GM21619 (cell line): ENCODE measurements at regions not wholly inside any gene's neighbourhood (a gene's known extent, or its start where the extent isn't known, plus 50 kb on each side); places are given as distances from the start of the nearest gene placed in this dataset.

Experiments used
- ATAC-seq: cut with Tn5 transposase; IDR thresholded peaks from one replicate; pipeline ENCODE4 v1.9.1; 2021; ENCODE audit not compliant: unreplicated experiment

DNA sequence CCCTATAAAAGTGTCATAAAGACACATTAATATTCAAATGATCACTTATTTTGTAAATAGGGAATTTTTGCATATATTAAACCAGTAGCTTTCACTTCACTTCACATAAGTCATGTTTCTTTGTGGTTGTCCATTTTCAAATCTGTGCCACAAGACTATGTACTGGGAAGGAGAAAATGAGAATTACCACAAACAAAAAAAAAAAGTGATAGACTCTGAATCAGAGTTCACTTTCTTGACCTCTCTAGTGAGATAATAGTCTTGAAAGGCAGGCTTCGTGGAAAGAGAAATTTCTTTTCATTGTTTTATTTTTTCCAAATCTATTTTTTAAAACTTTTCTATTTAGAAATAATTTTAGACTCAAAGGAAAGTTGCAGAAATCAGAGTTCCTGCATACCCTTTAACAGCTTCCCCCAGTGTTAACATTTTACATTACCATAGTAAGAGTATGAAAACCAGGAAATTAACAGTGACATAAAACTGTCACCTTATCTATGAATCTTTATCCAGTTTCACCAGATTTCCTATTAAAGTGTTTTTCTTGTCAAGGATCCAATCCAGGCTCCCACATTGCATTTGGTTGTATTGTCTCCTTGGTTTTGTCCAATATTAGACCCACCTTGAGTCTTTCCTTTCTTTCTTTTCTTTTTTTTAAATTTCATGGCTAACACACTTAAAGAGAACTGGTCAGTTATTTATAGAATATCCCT is 215.4 kb upstream of the PGRMC2 start:
- no peak for ATAC-seq

DNA sequence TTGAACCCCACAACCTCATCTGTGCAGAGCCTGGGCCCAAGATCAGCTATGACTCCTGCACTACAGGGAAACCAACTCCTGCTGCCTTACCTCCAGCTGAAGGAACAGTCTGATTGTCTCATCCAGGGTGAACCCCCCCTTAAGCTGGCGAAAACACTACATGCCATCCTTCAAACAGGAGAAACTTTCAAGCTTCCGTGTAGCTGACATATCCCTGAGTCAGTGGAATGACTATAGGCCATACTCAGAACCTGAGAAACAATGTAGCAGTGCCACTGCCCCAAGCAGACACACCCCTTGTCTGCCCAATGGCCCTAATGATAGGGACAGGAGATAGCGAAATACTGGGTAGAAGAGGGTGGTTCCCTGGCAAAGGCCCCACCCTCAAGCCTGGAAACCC is 213.6 kb upstream of the PGRMC2 start:
- no peak for ATAC-seq

DNA sequence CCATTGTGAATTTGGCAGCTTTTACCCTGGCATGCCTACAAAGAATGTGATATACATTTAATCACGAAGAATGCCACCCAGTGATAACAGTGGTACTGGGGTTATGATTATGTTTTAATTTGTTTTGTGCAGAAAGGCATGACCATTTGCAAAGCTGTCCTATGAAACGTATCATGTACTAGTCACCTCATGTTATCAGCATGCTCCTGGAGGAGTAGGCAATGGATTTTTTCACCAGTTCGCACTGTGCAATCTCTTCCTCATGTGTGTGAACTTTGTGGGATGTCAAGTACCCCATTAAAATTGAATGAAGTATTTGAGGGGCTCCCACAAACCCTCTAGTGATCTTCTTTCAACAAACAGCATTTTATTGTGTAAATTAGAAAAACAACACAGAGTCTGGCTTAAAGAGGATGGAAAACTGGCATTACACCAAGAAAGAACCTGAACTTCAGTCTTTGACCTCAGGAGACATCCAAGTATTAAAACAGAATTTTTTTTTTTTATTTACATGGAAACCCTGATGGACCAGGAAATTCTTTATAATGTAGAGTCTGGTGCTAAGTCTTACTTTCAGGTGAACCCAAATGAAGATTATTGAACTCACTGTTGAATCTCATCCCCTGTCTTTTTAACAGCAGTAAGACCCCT is 200.6 kb upstream of the PGRMC2 start:
- no peak for ATAC-seq

DNA sequence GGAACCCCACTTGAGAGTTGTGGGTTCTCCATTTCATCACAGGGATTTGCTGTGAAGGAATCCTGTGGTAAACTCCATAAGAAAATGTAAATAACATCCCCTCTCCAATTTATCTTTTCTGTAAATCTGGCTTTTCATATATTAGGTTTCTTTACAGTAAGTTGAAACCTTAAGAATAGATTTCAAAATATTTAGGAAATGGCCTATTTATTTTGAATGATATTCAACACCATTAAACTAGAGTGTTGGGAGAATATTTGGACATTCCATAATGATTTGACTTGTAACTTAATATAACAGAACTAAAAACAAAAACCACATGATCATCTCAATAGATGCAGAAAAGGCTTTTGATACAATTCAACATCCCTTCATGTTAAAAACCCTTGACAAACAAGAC is 197.3 kb upstream of the PGRMC2 start:
- ATAC-seq: no peak

DNA sequence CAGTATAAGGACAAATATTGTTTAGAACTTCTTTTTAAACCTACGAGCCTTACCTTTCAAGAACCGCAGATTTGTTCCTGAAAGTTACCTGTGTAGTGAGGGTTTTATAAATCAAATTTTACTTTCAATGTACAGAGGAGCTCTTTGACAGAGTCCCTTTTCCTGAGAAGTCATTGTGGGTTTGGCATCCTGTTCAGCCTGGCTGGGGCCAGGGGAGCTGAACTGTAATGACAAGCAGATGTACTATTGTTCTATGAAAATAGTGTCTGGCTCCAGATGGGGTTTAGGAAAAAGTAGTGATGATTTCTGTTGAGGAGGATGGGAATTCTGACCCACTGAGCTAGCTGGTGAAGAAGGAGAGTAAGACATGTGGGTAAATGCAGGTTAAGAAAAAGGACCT is 196.2 kb upstream of the PGRMC2 start:
- no peak for ATAC-seq

DNA sequence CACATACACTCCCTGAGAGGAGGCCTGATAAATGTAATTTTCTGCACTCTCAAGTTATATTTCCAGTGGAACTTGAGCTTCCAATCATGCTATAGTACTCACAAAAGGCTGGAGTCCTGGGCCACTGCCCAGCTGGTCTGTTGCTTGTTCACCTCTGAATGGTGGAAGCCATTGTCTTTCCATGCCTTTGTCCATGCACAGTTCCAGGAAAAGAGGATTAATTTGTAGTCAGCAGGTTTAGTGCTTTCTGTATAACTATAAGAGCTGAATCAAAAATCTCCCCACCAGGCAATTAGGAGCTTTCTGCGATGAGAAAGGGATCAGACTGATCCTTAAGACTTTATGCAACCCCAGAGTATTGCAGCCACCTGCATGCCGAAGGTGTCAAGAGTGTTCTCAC is 195.4 kb upstream of the PGRMC2 start:
- ATAC-seq: no peak

DNA sequence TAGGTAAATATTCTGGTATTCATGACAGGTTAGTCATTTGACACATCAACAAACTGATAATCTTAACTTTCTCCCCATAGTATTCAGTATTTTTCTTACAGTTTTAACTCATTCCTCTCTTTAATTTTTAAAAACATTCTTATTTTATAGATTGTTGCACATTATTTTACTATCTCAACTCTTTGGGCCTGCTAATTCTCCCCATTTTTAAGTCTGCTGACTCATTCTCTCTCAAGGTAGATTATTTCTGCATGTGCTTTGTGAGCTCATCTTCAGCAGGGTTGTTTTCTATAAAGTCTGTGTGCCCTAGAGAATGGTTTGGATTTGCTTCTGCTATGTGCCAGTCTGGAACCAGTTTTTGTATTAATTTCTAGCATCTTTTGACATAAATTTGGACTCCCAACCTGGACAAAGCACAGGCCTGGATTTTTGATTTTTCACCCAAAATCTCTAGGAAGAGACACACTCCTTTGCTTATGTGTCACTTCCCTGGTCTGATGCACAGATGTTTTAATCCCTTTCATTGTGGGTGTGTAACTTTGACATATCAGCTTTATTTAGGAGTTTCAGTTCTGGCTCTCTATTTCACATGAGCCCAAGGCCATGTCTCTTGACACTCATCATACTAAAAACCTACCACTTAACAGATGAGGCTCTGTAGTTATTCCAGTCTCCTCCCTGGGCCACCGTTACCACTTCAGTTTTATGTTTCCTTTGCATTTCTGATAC is 194.3 kb upstream of the PGRMC2 start:
- ATAC-seq: no peak

DNA sequence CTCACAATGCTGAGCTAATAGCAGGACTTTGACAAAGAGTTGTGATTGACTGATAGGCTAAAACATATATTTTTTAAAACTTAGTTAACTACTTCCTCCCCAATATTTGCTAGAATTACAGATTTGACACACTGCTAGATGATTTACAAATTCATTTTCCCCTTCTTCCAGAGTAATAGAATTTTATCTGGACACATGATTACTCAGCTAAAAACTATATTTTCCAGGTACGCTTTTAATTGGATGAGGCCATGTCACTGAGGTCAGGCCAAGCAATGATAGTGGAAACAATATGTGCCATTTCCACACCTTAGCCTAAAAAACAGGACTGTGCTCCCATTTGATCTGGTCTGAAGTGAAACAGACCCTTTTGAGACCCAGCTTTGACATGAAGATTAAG is 193.3 kb upstream of the PGRMC2 start:
- no peak for ATAC-seq

DNA sequence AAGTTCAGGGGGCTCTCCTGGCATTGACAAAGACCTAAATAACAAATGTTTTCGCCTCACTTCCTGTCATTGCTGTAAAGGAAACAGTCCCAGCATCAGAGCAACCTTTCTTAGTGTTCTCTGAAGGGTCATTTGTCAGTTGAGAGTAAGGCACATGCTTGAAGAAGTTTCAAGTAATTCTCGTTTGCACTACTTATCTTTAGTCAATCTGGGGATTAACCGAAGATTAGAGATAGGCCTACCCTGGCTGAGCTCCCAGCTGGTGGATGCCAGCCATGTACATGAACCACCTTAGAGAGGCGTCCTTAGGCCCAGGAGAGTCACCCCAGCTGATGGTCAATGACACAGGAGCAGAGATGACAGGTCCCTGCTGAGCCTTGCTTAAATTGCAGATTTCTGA is 189.9 kb upstream of the PGRMC2 start:
- ATAC-seq: no peak

DNA sequence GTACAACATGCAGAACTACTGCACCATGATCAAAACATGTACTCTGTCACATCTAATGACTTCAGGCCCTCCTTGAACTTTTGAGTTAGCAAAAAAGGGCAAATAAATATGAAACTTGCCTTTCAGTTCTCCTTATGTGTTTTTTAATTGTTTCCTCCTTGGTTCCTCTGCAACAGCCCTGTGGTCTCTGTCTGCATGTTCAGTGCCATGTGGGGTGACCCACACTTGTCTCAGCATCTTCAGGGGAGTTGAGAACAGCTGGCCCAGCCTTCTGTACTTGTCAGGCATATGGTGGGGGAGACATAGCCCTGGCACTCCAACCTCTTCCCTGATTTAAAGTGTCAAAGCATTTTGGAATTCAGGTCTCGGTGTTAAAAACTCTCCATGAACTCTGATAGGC is 188.0 kb upstream of the PGRMC2 start:
- ATAC-seq: no peak

DNA sequence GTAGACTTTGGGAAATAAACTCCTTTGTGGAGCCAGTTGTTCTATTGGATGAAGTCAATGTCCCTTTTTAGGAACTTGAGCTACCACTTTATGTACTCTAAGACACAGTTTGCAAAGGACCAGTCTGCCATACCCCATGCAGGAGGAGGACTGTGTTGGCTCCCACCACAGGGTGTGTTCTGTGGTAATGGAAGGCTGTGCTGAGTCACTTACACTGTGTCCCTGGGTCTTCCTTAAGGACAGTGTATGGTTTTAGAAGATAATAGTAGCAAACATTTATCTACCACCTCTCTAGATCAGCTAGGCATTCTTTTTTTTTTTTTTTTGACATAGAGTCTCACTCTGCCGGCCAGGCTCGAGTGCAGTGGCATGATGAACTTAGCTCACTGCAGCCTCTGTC is 184.0 kb upstream of the PGRMC2 start:
- ATAC-seq: no peak

DNA sequence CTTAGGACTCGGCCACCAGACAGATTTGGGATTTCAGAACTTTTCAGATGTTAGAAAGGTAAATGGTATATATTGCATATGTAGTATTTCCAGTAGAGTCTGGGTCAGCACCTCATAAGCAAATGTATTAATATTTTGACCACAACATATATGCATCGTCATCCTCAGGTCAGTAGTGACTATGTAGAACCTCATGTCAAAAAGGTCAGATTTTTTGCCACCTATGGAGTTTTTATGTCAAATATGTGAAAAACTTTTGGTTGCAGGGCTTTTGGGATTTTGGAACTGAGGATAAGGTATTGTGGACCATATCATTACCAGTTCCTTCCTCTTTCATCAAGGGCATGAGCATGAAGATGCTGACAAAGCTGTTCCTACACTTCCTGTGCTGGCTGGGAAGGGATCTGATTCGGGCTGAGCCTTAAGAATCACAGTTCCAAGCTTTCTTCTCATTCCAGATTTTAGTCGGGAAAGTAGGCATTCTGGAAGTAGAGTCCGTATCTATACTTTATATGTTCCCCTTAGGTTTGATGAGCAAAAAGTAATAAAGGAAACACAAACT is 183.0 kb upstream of the PGRMC2 start:
- no peak for ATAC-seq

DNA sequence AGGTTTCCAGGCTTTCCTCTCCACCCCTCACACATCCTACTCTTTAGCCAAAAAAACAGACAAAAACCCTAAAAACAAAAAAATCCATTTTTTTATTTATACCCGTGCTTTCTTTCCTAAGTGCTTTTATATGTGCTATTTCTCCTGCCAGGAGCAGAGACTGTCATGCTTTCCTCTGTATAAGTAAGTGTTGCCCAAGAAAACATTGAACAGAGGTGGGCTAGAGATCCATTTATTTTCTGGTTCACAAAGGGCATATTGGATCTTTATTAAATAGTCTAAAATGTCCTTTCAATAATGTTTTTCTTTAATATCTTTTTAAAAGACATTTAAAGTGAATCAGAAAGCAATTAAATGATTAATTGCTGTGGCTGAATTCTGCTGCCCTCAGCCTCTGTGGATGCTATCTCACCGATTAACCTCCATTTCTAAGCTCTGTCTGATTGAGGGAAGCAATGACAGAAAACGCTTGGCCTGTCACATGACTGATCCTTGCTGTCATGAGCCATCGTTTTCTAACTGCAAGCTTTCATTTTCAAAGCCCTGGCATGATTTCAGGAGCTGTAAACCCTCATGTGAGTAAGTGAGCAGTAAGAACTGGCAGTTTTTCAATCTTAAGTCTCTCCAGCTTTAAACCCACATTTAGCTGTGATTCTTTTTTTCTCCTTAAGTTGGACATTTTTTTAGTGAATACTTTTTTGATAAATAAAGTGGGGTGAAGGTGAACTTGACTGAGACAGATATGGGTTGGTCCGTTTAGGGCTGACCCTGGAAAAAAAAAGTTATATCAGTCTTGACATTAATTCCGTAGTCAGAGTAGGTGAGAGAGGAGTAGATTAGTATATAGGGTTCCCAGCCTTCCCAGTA is 180.7 kb upstream of the PGRMC2 start:
- ATAC-seq: no peak

DNA sequence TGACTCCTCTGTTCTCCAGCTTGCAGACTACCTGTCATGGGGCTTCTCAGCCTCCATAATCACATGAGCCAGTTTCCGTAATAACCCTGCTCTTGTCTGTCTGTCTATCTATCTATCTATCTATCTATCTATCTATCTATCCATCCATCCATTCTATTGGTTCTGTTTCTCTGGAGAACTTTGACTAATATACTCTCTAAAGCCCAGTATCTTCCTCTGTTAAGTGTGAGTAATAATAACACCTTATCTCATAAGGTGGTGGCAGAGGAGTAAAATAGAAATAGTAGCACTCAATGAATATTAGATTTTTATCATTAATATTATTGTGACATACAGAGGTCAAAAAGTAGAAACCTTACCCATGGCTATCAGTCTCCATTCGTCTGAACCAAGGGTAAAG is 177.9 kb upstream of the PGRMC2 start:
- no peak for ATAC-seq

DNA sequence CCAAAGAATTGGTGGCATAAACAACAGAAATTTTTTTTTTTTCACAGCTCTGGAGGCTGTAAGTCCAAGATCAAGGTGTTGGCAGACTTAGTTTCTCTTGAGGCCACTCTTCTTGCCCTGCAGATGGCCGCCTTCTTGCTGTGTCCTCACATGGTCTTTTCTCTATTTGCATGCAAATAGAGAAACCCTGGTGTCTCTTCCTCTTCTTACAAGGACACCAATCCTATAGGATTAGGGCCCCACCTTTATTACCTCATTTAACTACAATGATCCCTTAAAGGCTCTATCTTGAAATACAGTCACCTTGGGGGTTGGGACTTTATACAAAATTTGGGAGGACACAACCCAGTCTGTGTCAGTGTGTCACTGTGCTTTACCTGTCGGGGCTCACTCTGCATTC is 175.4 kb upstream of the PGRMC2 start:
- no peak for ATAC-seq

DNA sequence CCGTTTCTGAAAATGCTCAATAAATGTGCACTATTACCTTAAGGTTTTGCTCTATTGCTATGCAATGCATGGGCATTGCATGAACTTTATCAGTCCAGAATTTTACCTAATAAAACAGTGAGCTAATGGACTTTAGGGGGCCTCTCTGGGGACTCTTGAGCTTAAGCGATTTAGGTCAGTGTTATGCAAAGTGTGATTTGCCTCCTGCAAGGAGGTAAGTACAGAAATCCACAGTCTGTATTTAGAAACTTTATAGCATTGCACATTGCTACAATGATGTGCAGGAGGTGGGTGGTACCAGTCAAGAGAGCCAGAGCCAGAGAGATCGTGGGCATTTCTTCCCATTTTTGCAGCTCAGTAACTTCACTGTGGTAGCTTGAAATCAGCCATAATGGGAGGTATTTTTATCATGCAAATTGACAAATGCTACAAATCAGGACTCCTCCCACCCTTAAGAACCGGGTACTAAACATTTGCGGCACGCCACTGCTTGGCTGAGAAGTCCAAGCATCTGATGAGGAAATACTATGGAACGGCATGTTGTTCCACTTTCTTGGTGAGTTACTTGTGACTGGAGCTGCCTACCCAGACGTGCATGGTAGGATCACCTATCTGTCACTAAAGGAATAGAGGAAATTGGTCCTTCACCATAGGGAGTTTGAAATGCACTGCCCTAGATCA is 174.6 kb upstream of the PGRMC2 start:
- ATAC-seq: no peak

DNA sequence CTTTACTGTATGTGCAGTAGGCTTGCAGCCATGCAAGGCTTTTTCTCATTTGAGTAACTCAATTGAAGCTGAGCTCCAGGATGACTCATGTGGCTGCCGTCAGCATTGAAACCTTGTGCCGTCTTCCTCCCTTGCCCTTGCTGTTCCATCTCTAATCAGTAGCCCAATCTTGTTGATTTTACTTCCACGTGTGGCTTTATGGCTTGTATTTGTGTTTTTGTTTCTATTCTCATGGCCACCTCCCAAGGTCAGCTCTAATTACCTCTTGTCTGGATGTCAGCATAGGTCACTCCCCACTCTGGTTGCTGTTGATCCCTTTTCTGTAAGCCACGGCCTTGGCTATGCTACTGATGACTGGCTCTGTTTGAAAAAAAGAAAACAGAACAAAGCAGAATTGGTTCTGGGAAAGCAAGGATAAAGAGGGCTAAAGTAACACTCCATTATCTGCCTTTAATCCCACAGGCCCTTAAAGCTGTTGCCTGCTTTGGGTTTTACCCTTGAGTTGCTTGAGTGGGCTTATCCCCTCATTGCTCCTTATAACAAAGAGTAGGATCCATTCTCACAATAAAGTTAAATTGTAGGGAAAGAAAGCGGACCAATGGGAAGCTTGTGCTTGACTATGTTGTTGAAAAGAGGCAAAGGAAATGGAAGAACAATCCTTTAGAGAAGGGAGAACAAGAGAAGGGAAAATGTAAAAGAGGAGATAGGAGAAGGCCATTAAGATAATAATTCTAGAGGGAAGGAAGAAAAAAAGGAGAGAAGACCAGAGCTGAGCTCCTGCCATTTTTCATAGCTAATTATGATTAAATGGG is 173.9 kb upstream of the PGRMC2 start:
- ATAC-seq: peak; percentile 69

DNA sequence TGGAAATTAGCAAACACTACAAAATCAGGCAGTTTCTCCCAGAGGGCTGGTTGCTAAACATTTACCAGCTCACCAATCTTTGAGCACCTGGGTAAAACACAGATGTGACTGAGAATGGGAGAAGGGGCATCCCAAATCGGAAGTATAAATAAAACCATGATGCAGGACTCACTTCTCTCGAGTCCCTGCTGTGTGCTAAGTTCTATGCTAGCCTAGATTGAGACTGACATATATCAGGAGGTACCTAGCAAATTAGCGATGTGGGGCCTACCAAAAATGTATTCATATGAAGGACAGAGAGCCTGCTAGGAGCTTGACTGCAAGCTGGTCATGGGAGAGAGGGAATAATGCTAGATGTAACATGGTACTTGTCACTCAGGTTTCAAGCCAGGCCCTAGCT is 171.9 kb upstream of the PGRMC2 start:
- peak; percentile 46 for ATAC-seq

DNA sequence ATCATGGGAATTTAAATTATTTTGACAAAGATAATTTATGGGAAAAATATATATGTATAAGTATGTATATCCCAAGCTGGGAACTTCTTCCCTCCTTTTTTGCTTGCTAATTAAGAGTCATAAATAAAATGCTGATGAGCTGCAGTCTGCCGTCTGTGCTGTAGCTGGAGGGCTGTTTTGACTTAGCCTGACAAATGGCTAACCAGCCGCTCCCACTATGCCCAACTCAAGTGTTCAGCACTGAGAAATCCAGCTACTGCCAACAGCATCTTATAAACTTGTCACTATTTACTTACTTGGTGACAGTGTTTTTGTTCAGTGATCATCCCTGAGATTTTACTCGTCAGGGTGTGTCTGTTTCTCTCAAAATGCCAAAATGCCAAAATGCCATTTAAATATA is 171.2 kb upstream of the PGRMC2 start:
- no peak for ATAC-seq

DNA sequence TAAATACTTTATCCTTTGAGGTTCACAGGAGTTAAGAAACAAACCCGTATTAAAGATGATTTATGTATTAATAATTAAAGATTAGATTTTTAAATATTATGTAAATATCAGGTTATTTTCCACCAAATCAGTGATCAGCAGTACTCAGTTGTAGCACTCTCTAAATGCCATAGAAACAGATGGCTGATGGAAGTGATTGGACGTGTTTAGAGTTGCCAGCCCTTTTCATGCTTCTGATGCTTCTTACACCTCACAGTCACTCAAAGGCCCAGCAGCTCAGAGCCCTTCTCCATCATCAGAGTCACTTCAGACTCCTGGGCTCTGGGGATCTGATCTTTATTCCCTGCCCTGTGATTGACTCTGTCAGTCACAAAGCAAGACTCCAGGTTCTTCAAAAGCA is 170.1 kb upstream of the PGRMC2 start:
- no peak for ATAC-seq
